PC-3 (cell line): ENCODE measurements at regions not wholly inside any gene's neighbourhood (a gene's known extent, or its start where the extent isn't known, plus 50 kb on each side); places are given as distances from the start of the nearest gene placed in this dataset.

ENCODE experiments used
- EZH2 ChIP-seq: fragments of 300-600 bp; sonication (generic); IDR thresholded peaks from one replicate; pipeline ENCODE4 v1.6.1; 2017; ENCODE audit warnings: antibody characterized with exemption, mild to moderate bottlenecking, low read length; ENCODE audit not compliant: unreplicated experiment
- EZH2phosphoT487 ChIP-seq: fragments of 300-600 bp; sonication (generic); IDR thresholded peaks from 2 replicates; pipeline ENCODE4 v1.6.1; 2018; ENCODE audit warnings: mild to moderate bottlenecking, antibody characterized with exemption, low read length, borderline replicate concordance
- TF ChIP-seq, protein P1 (sequence below): fragments of 300-600 bp; sonication (generic); conservative IDR thresholded peaks from 2 replicates; pipeline ENCODE4 v1.5.1; 2017; ENCODE audit warnings: antibody characterized with exemption, low read depth, mild to moderate bottlenecking, low read length

GRCh38 chr5:31084871-31085270 lies 108.6 kb upstream of the CDH6 start:
- TF ChIP-seq, protein P1, sequence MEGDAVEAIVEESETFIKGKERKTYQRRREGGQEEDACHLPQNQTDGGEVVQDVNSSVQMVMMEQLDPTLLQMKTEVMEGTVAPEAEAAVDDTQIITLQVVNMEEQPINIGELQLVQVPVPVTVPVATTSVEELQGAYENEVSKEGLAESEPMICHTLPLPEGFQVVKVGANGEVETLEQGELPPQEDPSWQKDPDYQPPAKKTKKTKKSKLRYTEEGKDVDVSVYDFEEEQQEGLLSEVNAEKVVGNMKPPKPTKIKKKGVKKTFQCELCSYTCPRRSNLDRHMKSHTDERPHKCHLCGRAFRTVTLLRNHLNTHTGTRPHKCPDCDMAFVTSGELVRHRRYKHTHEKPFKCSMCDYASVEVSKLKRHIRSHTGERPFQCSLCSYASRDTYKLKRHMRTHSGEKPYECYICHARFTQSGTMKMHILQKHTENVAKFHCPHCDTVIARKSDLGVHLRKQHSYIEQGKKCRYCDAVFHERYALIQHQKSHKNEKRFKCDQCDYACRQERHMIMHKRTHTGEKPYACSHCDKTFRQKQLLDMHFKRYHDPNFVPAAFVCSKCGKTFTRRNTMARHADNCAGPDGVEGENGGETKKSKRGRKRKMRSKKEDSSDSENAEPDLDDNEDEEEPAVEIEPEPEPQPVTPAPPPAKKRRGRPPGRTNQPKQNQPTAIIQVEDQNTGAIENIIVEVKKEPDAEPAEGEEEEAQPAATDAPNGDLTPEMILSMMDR: no peak
- no peak for TF ChIP-seq EZH2phosphoT487
- no peak for TF ChIP-seq EZH2
